ENCODE measurements at regions not wholly inside any gene's neighbourhood (a gene's known extent, or its start where the extent isn't known, plus 50 kb on each side); places are given as distances from the start of the nearest gene placed in this dataset.

DNA sequence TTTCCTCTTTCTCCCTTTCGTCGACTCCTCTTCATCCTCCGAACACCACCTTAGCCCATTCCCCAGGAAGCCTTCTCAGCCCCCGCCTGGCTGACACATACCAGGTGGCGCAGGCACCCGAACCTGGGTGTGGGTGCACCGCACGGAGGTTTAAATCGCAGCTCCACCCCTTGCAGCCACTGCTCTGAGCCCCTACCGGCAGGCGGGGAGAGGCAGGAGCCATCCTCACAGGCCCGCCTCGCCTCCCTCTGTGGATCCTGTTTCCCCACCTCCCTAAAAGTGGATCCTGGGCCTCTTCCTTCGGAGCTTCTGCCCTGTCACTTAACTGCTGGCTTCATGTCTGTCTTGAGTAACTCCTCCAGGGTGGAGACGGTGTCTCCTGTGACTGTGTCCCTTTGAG, 110.7 kb downstream of the OLFM1 start:
- DNase-seq, result no peak

DNA sequence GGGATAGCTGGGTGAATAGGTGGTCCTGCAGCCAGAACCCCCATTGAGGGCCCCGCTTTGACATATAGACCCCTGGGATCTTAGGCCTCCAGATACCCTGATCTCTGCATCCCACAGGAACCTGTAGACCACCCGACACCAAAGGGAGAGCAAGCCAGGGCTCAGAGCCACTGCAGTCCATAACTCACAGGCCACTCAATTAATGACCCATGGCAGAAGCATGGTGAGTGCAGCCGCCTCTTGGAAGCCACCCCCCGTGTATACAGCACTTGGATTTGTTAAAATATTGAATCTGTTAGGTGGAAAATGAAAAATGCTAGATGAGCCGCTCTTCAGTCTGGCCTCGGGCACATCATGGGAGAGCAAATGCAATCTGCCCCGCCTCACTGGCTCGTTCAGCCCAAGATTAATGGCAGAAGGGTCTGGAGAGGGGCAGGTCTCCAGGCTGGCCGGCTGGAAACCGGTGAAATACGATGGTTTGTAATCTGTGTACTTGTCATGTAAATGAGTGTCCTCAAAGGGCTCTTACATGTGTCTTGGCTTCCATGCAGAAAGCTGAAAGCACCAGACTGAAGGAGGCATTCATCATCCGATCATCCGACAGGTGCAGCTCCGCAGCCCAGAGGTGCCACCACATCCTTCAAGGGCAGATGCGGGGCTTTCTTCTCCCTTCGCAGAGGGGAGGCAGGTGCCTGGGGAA, 111.3 kb downstream of the OLFM1 start:
- no peak for DNase-seq

DNA sequence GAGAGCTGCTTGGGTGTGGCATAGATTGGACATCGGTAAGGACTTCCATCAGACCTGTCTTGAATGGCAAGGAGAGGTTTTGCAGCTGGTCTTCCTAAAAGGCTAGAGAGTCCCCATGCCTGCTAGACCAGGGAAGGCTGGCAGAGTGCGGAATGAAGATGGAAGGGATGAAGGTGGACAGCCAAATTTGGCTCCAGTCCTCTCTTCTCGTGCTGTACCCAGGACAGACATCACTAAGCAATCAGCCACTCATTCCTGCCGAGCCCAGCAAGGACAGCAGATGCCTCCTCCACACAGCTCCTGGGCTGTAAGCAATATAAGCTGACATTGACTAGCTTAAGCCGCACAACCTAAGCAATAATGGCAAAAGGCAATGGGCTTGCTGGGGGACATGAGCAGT, 112.0 kb downstream of the OLFM1 start:
- no peak for DNase-seq

DNA sequence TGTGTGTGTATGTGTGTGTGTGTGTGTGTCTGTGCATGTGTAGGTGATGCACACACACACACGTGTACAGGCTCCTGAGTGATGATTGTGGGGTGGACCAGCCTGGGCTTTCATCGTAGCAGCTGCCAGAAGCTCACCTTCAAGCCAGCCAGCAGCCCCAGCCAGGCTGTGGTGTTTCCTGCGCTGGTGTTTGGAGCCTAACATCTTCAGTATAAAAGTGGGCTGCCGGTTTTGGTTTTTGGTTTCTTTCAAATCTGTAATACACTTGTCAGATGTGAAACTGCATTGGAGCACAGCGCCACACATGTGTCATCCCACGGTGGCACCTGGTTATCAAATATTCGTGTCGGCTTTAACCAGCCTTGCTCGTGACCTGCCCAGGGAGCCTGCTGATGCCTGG, 114.2 kb downstream of the OLFM1 start:
- DNase-seq, result no peak

DNA sequence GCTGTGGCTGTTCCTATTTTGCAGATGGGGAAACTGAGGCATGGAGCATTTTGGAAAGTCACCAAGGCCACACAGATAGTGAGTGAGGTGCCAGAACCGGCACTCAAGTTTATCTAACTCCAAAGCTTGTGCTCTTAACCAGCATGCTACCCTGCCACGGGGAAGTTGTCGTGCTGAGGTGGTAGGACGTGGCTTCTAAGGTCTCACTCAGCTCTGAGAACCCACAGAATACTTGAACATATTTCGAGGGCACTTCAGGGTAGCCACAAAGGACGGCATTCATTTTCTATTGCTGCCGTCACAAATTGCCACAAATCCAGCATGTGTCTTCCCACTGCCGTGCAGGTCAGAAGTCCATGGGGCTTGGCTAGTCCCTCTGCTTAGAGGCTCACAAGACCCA, 116.7 kb downstream of the OLFM1 start:
- DNase-seq, result no peak

DNA sequence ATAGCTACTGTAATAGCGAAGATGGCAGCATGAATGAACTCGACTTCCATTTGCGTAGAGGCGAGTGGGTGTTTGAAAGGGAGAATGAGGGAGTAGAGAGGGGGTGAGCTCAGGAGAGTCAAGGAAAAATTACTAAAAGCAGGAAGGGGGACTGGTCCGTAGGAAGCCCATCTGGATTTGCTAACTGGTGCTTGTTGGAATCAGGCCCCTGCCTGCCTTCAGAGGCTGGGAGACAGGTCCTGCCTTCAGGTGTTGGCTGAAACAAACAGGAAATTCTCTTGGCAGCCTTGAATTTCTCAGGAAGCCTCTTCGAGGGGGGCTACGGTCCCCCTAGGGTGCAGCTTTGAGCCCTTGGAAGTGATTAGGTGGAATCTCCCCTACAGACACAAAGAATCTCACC, 121.7 kb downstream of the OLFM1 start:
- DNase-seq, result no peak

DNA sequence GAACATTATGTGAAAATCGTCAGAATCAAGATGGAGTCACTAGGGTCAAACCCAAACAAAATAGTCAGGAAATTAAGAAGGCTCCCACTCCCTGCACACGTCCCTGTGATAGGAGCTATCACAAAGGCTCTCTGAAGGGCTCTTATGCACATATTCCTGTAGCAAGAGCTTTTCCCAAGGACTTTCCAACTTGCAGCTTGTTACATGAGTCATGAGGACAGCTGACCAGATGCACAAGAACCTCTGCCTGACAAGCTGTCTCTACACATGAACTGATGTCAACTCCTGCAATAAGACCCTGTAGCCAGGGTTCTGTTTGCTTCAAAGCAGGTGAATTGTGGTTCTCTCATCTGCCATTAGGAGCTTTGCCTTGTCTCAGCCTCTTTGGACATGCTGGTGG, 122.4 kb downstream of the OLFM1 start:
- no peak for DNase-seq

DNA sequence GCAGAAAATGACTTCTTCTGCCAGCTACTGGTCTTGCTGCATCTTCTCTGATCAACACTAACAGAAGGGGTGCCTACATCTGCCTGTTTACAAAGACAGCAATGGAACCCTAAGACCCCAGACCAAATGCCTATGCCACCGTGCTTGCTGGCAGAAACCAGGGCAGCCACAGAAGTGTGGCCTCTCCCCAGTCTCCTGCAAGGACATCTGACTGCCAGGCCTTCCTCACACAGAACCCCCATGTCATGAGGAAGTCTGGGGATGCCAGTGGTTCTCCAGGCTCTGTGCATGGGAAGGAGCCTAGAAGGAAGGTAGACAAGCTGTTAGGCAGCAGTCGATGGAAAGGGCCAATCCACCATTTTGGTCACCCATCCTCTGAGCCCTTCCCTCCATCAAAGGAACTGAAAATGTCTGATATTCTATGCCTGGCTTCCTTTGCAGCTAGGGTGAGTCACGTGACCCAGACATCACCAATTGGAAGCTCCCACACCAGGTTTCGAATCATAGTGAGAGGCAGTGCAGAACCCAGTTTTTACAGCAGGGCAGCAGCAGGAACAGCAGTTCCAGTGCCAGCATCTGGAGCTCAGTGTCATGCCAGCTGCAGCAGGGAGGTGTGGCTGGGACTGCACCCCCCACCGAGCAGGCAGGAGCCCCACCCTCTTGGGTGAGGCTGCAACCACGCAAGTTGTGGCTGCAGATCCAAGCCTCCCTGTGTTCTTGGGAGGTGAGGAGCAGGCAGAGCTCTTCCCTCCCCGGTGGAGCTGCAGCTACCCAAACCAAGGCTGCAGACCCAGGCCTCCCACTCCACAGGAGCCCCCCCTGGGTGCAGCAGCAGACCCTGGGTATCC, 123.4 kb downstream of the OLFM1 start:
- DNase-seq, result no peak

DNA sequence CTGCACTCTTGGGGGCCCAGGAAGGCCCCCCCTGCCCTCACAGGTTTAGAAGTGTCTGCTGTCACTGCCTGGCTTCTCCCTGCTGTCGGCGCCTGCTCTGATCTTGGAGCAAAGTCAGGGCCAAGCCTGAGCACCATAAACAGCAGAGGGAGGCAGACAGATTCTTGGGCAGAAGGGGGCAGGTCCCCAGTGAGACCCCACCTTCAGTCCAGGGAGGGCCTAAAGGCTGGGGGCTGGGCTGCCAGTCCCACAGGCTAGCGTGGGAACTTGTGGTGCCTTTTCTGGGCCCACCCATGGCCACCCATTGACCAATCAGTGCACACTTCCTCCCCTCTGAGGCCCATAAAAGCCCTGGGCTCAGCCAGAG, 124.0 kb downstream of the OLFM1 start:
- DNase-seq, result no peak

DNA sequence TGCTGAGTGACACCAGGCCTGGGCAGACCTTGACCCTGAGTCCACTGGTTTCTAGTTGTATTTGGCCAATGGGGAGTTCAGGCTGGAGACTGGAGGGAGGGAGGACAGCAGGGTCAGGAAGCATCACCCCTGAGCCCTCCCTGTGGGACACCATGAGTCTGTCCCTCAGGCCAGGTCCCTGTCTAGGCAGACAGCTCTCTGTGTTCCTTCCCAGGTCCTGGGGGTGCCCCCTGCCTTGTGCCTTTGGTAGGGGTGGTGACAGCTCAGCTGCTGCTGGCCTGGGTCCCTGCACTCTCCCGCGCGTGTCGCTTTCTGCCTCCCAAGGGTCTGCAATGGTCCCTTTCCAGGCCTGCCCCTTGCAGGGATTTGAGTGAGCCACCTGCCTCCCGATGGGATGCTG, 125.5 kb downstream of the OLFM1 start:
- no peak for DNase-seq

DNA sequence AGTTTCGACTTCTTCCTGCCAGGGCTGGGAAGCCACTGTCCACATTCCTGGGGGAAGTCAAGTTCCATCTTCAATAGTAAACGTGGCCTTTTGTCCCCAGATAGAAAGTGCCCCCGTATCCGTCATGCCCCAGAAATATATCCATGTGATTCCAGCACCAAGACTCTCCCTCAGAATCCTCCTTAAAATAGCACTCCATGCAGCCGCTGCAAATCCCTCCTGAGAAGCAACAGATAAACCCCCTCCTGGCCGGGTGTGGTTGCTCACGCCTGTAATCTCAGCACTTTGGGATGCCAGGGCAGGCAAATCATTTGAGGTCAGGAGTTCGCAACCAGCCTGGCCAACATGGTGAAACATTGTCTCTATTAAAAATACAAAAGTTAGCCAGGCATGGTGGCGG, 126.1 kb downstream of the OLFM1 start:
- no peak for DNase-seq

DNA sequence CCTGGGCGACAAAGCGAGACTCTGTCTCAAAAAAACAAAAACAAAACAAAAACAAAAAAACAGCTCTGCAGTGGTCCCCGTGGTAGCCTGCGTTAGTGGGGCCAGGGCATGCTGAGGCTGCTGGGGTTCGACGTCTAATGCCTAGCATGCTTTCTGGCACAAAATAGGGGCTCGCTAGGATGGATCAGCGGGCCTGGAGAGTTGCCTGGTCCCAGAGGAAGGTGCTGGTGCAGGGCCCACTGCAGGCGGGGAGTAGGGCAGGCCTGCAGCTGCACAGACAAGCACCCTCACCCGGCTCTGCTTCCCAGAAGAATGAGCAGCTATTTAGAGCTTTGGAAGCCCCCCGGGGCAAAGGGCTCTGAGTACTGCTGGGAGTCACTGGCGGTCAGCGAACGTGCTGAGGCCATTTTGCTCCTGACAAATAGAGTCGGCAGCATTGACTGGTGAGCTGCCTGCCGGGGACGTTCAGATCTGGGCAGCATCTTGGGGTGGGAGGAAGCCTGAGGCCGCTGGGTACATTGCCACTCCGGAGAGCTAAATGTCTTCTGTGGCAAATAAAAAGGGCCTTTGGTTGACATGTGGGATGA, 126.7 kb downstream of the OLFM1 start:
- DNase-seq, result no peak

DNA sequence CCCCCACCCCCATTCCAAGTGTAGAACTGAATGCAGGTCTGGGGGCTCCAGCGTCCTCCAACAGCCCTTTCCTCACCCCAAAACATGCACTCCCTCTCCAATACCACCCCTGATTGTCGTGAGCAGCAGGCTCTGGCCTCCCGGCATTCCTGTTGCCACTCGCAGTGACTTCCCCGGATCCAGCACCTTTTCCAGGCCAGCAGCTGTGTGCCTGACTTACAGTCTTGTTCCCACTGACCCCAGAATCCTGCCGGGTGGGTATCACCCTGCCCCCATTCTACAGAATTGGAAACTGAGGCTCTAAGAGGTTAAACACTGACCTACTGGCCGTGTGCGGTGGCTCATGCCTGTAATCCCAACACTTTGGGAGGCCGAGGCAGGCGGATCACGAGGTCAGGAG, 127.2 kb downstream of the OLFM1 start:
- DNase-seq, result no peak

DNA sequence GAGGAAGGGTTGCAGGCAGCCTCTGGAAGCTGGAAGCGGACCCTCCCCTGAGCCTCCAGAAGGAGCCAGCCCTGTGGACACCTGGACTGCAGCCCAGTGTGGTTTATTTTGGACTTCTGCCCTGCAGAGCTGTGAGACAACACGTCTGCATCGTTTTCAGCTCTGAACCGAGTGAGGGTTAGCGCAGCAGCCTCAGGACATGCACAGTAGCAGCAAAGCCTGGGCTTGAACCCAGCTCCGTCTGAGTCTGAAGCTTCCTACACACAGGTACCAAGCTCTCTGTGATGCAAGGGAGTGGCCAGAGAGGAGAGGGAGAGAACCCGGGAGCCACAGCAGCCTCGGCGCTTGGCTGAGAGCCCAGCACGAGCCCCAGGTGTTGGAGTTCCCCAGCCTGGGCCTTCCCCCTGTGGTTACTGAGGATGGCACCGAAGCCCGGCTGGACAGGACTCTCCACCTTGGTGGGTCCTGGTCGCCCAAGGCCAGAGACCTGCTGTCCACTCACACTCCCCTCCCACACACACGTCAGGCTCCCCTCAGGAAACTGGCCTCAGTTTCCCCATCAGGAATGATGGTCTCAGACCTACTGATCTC, 128.2 kb downstream of the OLFM1 start:
- DNase-seq, result no peak

DNA sequence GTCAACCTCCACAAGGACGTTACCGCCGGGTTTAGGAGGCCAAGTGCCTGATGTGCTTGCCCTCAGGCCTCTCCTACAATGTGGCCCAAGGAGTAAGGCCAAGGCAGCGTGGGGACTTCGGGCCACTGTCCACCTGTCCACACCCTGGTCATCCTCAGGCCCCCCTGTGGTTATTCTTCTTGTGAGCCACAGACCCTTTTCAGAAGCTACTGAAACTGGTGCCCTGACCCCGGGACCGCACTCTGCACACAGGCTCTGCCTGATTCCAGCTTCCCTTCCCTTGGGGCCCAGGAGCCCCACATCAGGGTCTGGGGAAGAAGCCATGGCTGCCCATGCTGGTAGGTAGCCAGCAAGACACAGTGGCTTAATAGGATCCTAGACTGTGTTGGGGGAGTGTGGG, 128.8 kb downstream of the OLFM1 start:
- DNase-seq, result no peak

DNA sequence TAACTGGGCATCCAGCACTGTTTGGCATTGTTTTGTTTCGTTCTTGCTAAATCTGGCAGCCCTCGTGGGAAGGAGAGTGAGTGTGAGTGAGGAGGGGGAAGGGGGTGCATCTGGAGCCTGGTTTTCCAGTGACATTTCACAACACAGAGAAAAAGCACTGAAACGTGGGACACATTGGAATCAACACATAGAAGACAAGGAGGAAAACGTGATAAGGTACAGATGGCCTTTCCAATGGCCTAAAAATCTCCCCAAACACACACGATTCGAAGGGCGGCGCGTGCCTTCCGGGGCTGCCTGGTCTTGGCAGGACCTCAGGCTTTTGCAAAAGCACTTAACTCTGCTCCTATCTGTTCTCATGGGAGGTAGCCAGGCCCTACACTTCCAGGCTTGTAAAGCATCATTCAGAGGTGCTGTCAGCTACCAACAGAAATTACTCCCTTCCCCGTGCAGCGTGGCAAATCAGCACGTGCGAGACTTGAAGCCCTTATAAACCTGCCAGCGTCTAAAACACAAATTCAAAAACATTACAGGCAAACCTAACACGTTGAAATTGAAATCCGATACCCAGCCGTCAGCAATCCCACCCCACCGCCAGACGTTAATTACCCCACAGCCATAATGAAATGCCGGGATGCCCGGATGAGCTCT, 129.4 kb downstream of the OLFM1 start:
- no peak for DNase-seq

DNA sequence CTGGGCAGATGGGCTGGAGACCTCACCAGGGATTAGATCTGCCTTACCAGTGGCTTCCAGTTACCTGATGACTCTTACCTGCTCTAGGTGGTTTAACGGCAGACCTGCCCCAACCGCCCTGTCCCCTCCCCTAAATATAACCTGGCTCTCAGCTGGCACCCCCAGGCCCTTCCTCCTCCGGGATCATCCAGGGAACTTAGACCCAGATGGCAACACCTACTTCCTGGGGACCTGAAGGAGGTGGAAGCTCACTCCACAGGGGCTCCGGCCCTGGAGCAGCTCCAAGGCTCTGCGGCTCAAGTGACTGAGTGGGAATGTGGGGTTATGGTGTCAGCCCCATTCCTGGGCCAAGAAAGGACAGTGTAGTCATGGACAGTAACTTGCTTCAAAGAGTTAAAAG, 130.4 kb downstream of the OLFM1 start:
- no peak for DNase-seq

DNA sequence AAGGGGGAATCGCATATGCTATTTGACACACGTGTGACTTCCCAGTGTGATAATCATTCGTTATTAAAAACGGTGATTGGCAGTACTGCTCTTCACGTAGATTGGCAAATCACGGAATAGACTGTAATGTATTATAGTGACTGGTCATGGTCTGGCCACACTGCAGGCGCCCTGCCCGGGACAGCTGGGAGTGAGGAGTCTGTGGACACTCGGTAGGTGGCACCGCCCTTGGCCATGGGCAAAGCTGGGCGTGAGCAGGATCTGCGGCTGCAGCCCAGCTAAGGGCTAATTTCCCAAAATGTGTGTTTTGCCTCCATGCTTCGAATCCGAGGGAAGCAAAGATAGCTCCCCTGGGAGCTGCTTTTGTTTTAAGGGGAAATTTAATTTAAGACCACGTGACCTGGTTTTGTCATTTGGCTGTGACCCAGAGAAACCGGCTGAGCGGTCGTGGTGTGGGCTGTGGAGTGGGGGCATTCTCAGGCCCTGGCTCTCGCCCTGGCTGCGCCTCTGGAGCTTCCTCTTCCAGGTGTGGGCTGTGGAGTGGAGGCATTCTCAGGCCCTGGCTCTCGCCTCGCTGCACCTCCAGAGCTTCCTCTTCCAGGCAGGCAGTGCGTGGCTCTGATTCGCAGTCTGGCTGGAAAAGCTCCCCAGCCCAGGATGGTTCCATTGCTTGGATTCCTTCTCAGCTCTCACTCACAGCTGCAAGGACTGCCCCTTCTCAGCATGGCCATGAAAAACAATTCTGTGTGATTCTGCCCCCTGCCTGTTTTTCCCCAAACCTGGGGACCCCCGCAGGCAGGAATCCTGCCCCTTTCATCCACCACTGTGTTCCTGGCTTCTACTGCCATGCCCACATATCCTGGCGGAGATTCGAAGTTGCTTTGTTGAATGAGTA, 131.1 kb downstream of the OLFM1 start:
- DNase-seq, result no peak

DNA sequence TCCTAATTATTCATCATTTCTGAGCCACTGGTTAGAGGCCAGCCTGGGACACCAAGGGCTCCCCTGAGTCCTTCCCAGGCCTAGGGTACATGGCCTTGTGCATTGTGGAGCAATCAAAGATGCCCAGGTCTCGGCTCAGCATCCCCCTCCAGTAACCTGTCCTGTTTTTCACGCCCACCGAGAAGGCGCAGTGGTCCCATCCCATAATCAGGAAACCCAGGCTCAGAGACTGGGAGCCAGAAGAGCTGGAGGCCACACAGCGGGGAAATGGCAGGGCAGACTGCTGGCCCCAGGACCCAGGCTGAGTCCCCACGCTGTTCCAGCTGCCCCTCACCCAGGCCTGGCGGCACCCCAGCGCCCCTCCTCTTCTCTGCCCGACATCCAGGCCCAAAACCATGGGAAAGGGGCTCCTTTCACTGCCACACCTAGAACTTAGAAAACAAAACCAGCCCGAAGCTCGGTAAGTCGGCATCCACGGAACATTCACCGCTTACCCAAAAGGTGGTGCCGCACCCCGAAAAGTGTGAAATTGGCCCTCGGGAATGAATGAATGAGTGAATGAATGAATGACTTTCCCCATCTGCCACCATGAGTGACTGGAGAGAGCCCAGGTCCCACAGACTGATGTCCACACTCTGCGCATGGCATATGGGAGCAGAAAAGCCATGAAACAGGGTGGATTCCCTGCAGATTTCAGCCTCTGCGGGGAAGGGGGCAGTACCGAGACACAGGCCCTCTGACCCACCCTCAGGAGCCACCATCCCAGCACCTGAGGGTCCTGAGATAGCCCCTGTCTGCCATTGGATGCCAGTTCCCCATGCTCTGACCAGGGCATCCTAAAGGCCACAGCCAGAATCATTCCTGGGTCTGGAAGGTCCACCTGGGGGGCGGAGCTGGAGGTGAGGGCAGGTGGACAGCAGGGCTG, 132.5 kb downstream of the OLFM1 start:
- no peak for DNase-seq

DNA sequence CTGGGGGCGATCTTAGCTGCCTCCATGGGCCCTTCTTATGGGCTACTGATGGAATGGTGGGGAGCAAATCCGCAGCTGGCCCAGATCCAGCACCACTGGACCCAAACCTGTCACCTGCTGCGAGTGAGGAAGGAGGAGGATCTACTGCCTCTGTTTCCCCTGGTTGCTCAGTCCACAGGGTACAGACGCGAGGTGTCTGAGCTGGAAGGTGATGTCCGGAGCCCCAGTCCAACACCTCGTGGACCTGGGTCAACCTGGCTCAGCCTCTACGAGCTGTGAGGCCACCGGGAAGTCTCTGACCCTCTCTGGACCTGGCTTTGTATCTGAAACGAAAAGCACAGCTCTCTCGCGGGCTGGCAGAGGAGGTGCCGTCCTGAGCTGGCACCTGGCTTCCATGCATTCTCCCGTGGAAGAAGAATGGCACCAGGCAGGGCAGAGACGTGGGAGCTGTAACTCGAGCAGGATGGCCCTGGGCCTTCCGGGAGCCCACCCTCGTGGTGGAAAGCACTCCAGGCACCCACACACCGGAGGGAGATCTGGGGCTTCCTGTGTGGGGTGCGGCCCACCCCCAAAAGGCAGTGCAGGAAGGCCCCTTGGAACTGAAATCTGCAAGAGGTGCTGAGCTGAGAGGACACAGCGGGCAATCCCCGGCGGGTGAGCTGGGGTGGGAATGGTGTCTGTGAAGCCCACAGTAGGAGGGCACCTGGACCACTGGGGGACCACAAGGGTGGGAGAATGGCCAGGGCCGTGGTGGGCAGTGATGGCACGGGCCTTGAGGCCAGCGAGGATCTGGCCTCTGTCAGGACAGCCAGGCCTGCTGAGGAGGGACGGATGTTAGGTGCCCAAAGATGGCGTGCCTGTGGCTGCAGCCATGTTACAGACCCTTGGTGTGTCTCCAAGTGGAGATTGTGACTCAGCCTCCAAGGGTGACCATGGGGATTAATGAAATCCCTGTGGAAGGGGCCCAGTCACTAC, 133.4 kb downstream of the OLFM1 start:
- DNase-seq, result no peak
